Choroid plexus epithelial cell (primary cell): ENCODE measurements at regions not wholly inside any gene's neighbourhood (a gene's known extent, or its start where the extent isn't known, plus 50 kb on each side); places are given as distances from the start of the nearest gene placed in this dataset.

Experiments used
- DNase-seq: peaks from one replicate; pipeline ENCODE4 v3.0.0-alpha.2; 2010; ENCODE audit warnings: low read depth
- H3K4me3 ChIP-seq: 2 replicates; pipeline ENCODE4 v1.5.1; 2011; ENCODE audit warnings: low read depth, mild to moderate bottlenecking, control low read depth, low read length, moderate library complexity
- CTCF ChIP-seq: conservative IDR thresholded peaks from 2 replicates; pipeline ENCODE4 v1.5.1; 2011; ENCODE audit warnings: low read depth, mild to moderate bottlenecking, control low read depth, inconsistent platforms, low read length, moderate library complexity

GRCh38 chr1:60866226-60866900, 216.0 kb upstream of the NFIA start:
- TF ChIP-seq CTCF = no peak
- H3K4me3 ChIP-seq = no peak overlapping the region
- no peak for DNase-seq

- TF ChIP-seq CTCF = no peak
- no peak overlapping the region for H3K4me3 ChIP-seq
- no peak for DNase-seq
Measured at GRCh38 chr1:60865166-60865565, 217.2 kb upstream of the NFIA start.

- no peak for TF ChIP-seq CTCF
- H3K4me3 ChIP-seq = no peak overlapping the region
- no peak for DNase-seq
Measured at GRCh38 chr1:60864722-60865121, 217.6 kb upstream of the NFIA start.

GRCh38 chr1:60863131-60863530, 219.2 kb upstream of the NFIA start:
- no peak for DNase-seq
- no peak for TF ChIP-seq CTCF

GRCh38 chr1:60861961-60862567, 220.3 kb upstream of the NFIA start:
- DNase-seq = no peak
- H3K4me3 ChIP-seq = no peak overlapping the region
- TF ChIP-seq CTCF = no peak

More at GRCh38 chr1:60863131-60863530, 219.2 kb upstream of the NFIA start:
- H3K4me3 ChIP-seq = no peak overlapping the region

- H3K4me3 ChIP-seq = no peak overlapping the region
- TF ChIP-seq CTCF = no peak
- DNase-seq = no peak
Measured at GRCh38 chr1:60859111-60859510, 223.2 kb upstream of the NFIA start.

- no peak for TF ChIP-seq CTCF
- H3K4me3 ChIP-seq = no peak overlapping the region
- DNase-seq = no peak
Measured at GRCh38 chr1:60857851-60858250, 224.5 kb upstream of the NFIA start.
